ENCODE measurements at regions not wholly inside any gene's neighbourhood (a gene's known extent, or its start where the extent isn't known, plus 50 kb on each side); places are given as distances from the start of the nearest gene placed in this dataset.

DNA sequence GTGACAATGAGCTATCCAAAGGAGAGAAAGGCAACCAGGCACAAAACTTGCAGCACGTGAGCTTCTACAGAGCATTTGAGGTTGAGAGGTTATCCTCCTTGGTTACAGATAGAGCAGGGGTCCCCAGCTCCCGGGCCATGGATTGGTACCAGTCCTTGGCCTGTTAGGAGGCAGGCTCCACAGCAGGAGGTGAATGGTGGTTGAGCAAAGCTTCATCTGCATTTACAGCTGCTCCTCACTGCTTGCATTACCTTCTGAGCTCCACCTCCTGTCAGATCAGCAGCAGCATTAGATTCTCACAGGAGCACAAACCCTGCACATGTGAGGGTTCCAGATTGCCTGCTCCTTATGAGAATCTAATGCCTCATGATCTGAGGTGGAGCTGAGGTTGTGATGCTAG, 57.8 kb upstream of the ST8SIA3 start:
- TF ChIP-seq TAF1 (IDR thresholded peaks at IDR 0.05; ENCODE audit: low read depth) (no peak), CEBPB (IDR thresholded peaks at IDR 0.05) (no peak), RAD21 (IDR thresholded peaks at IDR 0.05; ENCODE audit: low read depth) (no peak), REST (IDR thresholded peaks at IDR 0.05; ENCODE audit: low read depth) (no peak), YY1 (IDR thresholded peaks at IDR 0.05; ENCODE audit: low read depth) (no peak), FOXM1 (IDR thresholded peaks at IDR 0.05; ENCODE audit: borderline replicate concordance, low read depth) (no peak), EP300 (IDR thresholded peaks at IDR 0.05; ENCODE audit: borderline replicate concordance) (no peak), TEAD4 (IDR thresholded peaks at IDR 0.05) (no peak), TCF12 (IDR thresholded peaks at IDR 0.05; ENCODE audit: low read depth) (no peak), EGR1 (IDR thresholded peaks at IDR 0.05) (no peak)
- TF ChIP-seq, protein P1, sequence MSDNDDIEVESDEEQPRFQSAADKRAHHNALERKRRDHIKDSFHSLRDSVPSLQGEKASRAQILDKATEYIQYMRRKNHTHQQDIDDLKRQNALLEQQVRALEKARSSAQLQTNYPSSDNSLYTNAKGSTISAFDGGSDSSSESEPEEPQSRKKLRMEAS (IDR thresholded peaks at IDR 0.05): no peak
